ENCODE measurements at regions not wholly inside any gene's neighbourhood (a gene's known extent, or its start where the extent isn't known, plus 50 kb on each side); places are given as distances from the start of the nearest gene placed in this dataset.

- Histone ChIP-seq H3K4me3 (ENCODE audit: extremely low read depth, insufficient read depth, low read length, poor library complexity, severe bottlenecking) (no peak overlapping the region), H3K9me3 (ENCODE audit: control insufficient read depth, low read length) (no peaks in the 10 kb centered on the region), H3K27ac (ENCODE audit: low read depth, low read length, severe bottlenecking) (no peak overlapping the region), H3K4me1 (ENCODE audit: control insufficient read depth, insufficient read depth, low read length, poor library complexity, severe bottlenecking) (no peaks in the 10 kb centered on the region), H3K36me3 (ENCODE audit: control insufficient read depth, insufficient read depth, low read length) (no peaks in the 10 kb centered on the region)
Observed at GRCh38 chr19:27905074-27905473, 1307.9 kb downstream of the UQCRFS1 start.

- no peak overlapping the region for H3K4me3 ChIP-seq (ENCODE audit: extremely low read depth, insufficient read depth, low read length, poor library complexity, severe bottlenecking)
- no peaks in the 10 kb centered on the region for H3K9me3 ChIP-seq (ENCODE audit: control insufficient read depth, low read length)
- no peaks in the 10 kb centered on the region for H3K4me1 ChIP-seq (ENCODE audit: control insufficient read depth, insufficient read depth, low read length, poor library complexity, severe bottlenecking)
- no peak overlapping the region for H3K27ac ChIP-seq (ENCODE audit: low read depth, low read length, severe bottlenecking)
- whole genome bisulfite sequencing, 2 experiments (ENCODE audit: insufficient coverage in 2 of 2): 76 to 100% methylated on average over 2 to 3 of the region's 3 CpGs
- H3K36me3 ChIP-seq (ENCODE audit: control insufficient read depth, insufficient read depth, low read length): no peaks in the 10 kb centered on the region
Observed at GRCh38 chr19:27901078-27901477, 1311.9 kb downstream of the UQCRFS1 start.

GRCh38 chr19:27896091-27896490, 1316.9 kb downstream of the UQCRFS1 start:
- Histone ChIP-seq H3K4me1 (ENCODE audit: control insufficient read depth, insufficient read depth, low read length, poor library complexity, severe bottlenecking) (no peaks in the 10 kb centered on the region), H3K9me3 (ENCODE audit: control insufficient read depth, low read length) (peaks cover 6% of the 10 kb centered on the region), H3K36me3 (ENCODE audit: control insufficient read depth, insufficient read depth, low read length) (no peaks in the 10 kb centered on the region), H3K4me3 (ENCODE audit: extremely low read depth, insufficient read depth, low read length, poor library complexity, severe bottlenecking) (no peak overlapping the region), H3K27ac (ENCODE audit: low read depth, low read length, severe bottlenecking) (no peak overlapping the region)
- WGBS, 2 experiments (ENCODE audit: insufficient coverage in 2 of 2): 100% methylated on average over 1 of the region's 1 CpG; no CpG with 5 or more reads in 1 of the 2 experiments

- Histone ChIP-seq H3K9me3 (ENCODE audit: control insufficient read depth, low read length) (peaks cover 6% of the 10 kb centered on the region), H3K4me1 (ENCODE audit: control insufficient read depth, insufficient read depth, low read length, poor library complexity, severe bottlenecking) (no peaks in the 10 kb centered on the region), H3K4me3 (ENCODE audit: extremely low read depth, insufficient read depth, low read length, poor library complexity, severe bottlenecking) (no peak overlapping the region), H3K27ac (ENCODE audit: low read depth, low read length, severe bottlenecking) (no peak overlapping the region), H3K36me3 (ENCODE audit: control insufficient read depth, insufficient read depth, low read length) (no peaks in the 10 kb centered on the region)
- 68 to 83% methylated on average over 8 to 10 of the region's 12 CpGs for WGBS, 2 experiments (ENCODE audit: insufficient coverage in 2 of 2)
Observed at GRCh38 chr19:27894906-27895754, 1317.8 kb downstream of the UQCRFS1 start.

GRCh38 chr19:27892500-27892899, 1320.5 kb downstream of the UQCRFS1 start:
- no peak overlapping the region for H3K27ac ChIP-seq (ENCODE audit: low read depth, low read length, severe bottlenecking)
- H3K4me1 ChIP-seq (ENCODE audit: control insufficient read depth, insufficient read depth, low read length, poor library complexity, severe bottlenecking): no peaks in the 10 kb centered on the region
- 40 to 100% methylated on average over 1 of the region's 2 CpGs for WGBS, 2 experiments (ENCODE audit: insufficient coverage in 2 of 2)
- peaks cover 6% of the 10 kb centered on the region for H3K9me3 ChIP-seq (ENCODE audit: control insufficient read depth, low read length)
- H3K4me3 ChIP-seq (ENCODE audit: extremely low read depth, insufficient read depth, low read length, poor library complexity, severe bottlenecking): no peak overlapping the region
- H3K36me3 ChIP-seq (ENCODE audit: control insufficient read depth, insufficient read depth, low read length): no peaks in the 10 kb centered on the region

GRCh38 chr19:27891411-27891810, 1321.5 kb downstream of the UQCRFS1 start:
- Histone ChIP-seq H3K27ac (ENCODE audit: low read depth, low read length, severe bottlenecking) (no peak overlapping the region), H3K4me3 (ENCODE audit: extremely low read depth, insufficient read depth, low read length, poor library complexity, severe bottlenecking) (no peak overlapping the region), H3K4me1 (ENCODE audit: control insufficient read depth, insufficient read depth, low read length, poor library complexity, severe bottlenecking) (no peaks in the 10 kb centered on the region), H3K9me3 (ENCODE audit: control insufficient read depth, low read length) (peaks cover 6% of the 10 kb centered on the region), H3K36me3 (ENCODE audit: control insufficient read depth, insufficient read depth, low read length) (no peaks in the 10 kb centered on the region)
- WGBS, 2 experiments (ENCODE audit: insufficient coverage in 2 of 2): 74 to 80% methylated on average over 4 of the region's 4 CpGs

- H3K4me1 ChIP-seq (ENCODE audit: control insufficient read depth, insufficient read depth, low read length, poor library complexity, severe bottlenecking): no peaks in the 10 kb centered on the region
- no peak overlapping the region for H3K4me3 ChIP-seq (ENCODE audit: extremely low read depth, insufficient read depth, low read length, poor library complexity, severe bottlenecking)
- no peaks in the 10 kb centered on the region for H3K36me3 ChIP-seq (ENCODE audit: control insufficient read depth, insufficient read depth, low read length)
- 62 to 69% methylated on average over 5 of the region's 5 CpGs for WGBS, 2 experiments (ENCODE audit: insufficient coverage in 2 of 2)
- peaks cover 6% of the 10 kb centered on the region for H3K9me3 ChIP-seq (ENCODE audit: control insufficient read depth, low read length)
- no peak overlapping the region for H3K27ac ChIP-seq (ENCODE audit: low read depth, low read length, severe bottlenecking)
Observed at GRCh38 chr19:27890696-27891095, 1322.3 kb downstream of the UQCRFS1 start.

- no peaks in the 10 kb centered on the region for H3K36me3 ChIP-seq (ENCODE audit: control insufficient read depth, insufficient read depth, low read length)
- H3K4me3 ChIP-seq (ENCODE audit: extremely low read depth, insufficient read depth, low read length, poor library complexity, severe bottlenecking): no peak overlapping the region
- H3K4me1 ChIP-seq (ENCODE audit: control insufficient read depth, insufficient read depth, low read length, poor library complexity, severe bottlenecking): no peaks in the 10 kb centered on the region
- 77 to 91% methylated on average over 2 to 3 of the region's 3 CpGs for WGBS, 2 experiments (ENCODE audit: insufficient coverage in 2 of 2)
- no peak overlapping the region for H3K27ac ChIP-seq (ENCODE audit: low read depth, low read length, severe bottlenecking)
- peaks cover 6% of the 10 kb centered on the region for H3K9me3 ChIP-seq (ENCODE audit: control insufficient read depth, low read length)
Observed at GRCh38 chr19:27890206-27890605, 1322.7 kb downstream of the UQCRFS1 start.

GRCh38 chr19:27889156-27889555, 1323.8 kb downstream of the UQCRFS1 start:
- Histone ChIP-seq H3K4me3 (ENCODE audit: extremely low read depth, insufficient read depth, low read length, poor library complexity, severe bottlenecking) (no peak overlapping the region), H3K4me1 (ENCODE audit: control insufficient read depth, insufficient read depth, low read length, poor library complexity, severe bottlenecking) (no peaks in the 10 kb centered on the region), H3K36me3 (ENCODE audit: control insufficient read depth, insufficient read depth, low read length) (no peaks in the 10 kb centered on the region), H3K27ac (ENCODE audit: low read depth, low read length, severe bottlenecking) (no peak overlapping the region), H3K9me3 (ENCODE audit: control insufficient read depth, low read length) (peaks cover 6% of the 10 kb centered on the region)
- 96% methylated on average over 3 of the region's 3 CpGs; no CpG with 5 or more reads in 1 of the 2 experiments for whole genome bisulfite sequencing, 2 experiments (ENCODE audit: insufficient coverage in 2 of 2)

- Histone ChIP-seq H3K4me1 (ENCODE audit: control insufficient read depth, insufficient read depth, low read length, poor library complexity, severe bottlenecking) (no peaks in the 10 kb centered on the region), H3K9me3 (ENCODE audit: control insufficient read depth, low read length) (peaks cover 6% of the 10 kb centered on the region), H3K27ac (ENCODE audit: low read depth, low read length, severe bottlenecking) (no peak overlapping the region), H3K4me3 (ENCODE audit: extremely low read depth, insufficient read depth, low read length, poor library complexity, severe bottlenecking) (no peak overlapping the region), H3K36me3 (ENCODE audit: control insufficient read depth, insufficient read depth, low read length) (no peaks in the 10 kb centered on the region)
- 60 to 81% methylated on average over 1 to 2 of the region's 2 CpGs for WGBS, 2 experiments (ENCODE audit: insufficient coverage in 2 of 2)
Observed at GRCh38 chr19:27887946-27888345, 1325.0 kb downstream of the UQCRFS1 start.

GRCh38 chr19:27885359-27885758, 1327.6 kb downstream of the UQCRFS1 start:
- Histone ChIP-seq H3K36me3 (ENCODE audit: control insufficient read depth, insufficient read depth, low read length) (no peaks in the 10 kb centered on the region), H3K27ac (ENCODE audit: low read depth, low read length, severe bottlenecking) (no peak overlapping the region), H3K4me1 (ENCODE audit: control insufficient read depth, insufficient read depth, low read length, poor library complexity, severe bottlenecking) (no peaks in the 10 kb centered on the region), H3K4me3 (ENCODE audit: extremely low read depth, insufficient read depth, low read length, poor library complexity, severe bottlenecking) (no peak overlapping the region), H3K9me3 (ENCODE audit: control insufficient read depth, low read length) (no peaks in the 10 kb centered on the region)
- WGBS, 2 experiments (ENCODE audit: insufficient coverage in 2 of 2): 62 to 75% methylated on average over 4 to 5 of the region's 7 CpGs

Measured in mesodermal cell (in vitro differentiated cells).